ENCODE measurements at regions not wholly inside any gene's neighbourhood (a gene's known extent, or its start where the extent isn't known, plus 50 kb on each side); places are given as distances from the start of the nearest gene placed in this dataset.

DNA sequence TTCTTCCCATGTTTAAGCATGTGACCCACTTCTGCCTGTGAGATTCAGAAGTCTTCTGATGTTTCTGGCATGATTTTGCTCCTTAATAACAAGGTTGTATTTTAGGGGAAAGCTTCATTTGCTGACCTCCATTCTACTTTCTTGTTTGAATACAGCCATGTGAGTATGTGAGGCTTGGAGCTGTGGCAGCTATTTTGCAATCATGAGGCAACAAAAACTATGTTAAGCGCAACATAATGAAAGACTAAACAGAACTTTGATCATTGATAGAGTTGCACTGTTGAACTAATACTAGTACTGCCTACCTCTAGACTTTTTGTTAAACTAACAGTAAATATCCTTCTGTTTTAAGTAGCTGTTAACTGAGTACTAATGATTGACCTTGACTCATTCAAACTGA is 203.8 kb upstream of the FAM3C start:
- no peak for TF ChIP-seq CTCF (conservative IDR thresholded peaks at IDR 0.05; ENCODE audit: low read depth, low read length)
- TF ChIP-seq EZH2 (IDR thresholded peaks at IDR 0.05; ENCODE audit: borderline replicate concordance, low read depth, low read length, poor library complexity, severe bottlenecking), result no peak

Measured in A673 (cell line).